Activated CD8-positive, alpha-beta T cell treated with anti-CD3 and anti-CD28 coated beads for 36 hours (primary cell): ENCODE measurements at regions not wholly inside any gene's neighbourhood (a gene's known extent, or its start where the extent isn't known, plus 50 kb on each side); places are given as distances from the start of the nearest gene placed in this dataset.

Source experiments
- ATAC-seq: fragments of 200-7000 bp; cut with Tn5 transposase; one replicate; pipeline ENCODE4 v1.10.0; 2021; ENCODE audit warnings: mild to moderate bottlenecking, moderate library complexity
- CTCF ChIA-PET: fragments of 350-600 bp; sonication (Branson Sonifier 250); formaldehyde crosslinking; loops from one replicate; lab custom pipeline; 2021; ENCODE audit warnings: antibody characterized with exemption; lab: Charles Lee
- POLR2A ChIA-PET: fragments of 350-600 bp; sonication (Branson Sonifier 250); formaldehyde crosslinking; loops from one replicate; lab custom pipeline; 2021; ENCODE audit warnings: antibody characterized with exemption; lab: Charles Lee
- DNase-seq: peaks from one replicate; pipeline ENCODE4 v3.0.0-alpha.2; 2020
- H3K27ac Mint-ChIP-seq: one replicate; pipeline ENCODE4 v1.8.0; 2021; ENCODE audit warnings: mild to moderate bottlenecking, mixed read lengths
- H3K27me3 Mint-ChIP-seq: one replicate; pipeline ENCODE4 v1.8.0; 2021; ENCODE audit warnings: mixed read lengths
- H3K36me3 Mint-ChIP-seq: one replicate; pipeline ENCODE4 v1.8.0; 2021; ENCODE audit warnings: low read depth, mixed read lengths
- H3K4me1 Mint-ChIP-seq: one replicate; pipeline ENCODE4 v1.8.0; 2021; ENCODE audit warnings: low read depth, mixed read lengths
- H3K4me3 Mint-ChIP-seq: one replicate; pipeline ENCODE4 v1.8.0; 2021; ENCODE audit warnings: mild to moderate bottlenecking, moderate library complexity, mixed read lengths
- H3K9me3 Mint-ChIP-seq: one replicate; pipeline ENCODE4 v1.8.0; 2021; ENCODE audit warnings: mixed read lengths
- intact Hi-C: fragments of 100-400 bp; cut with micrococcal nuclease; formaldehyde crosslinking; loops from one replicate; pipeline ENCODE4 v1.10.0; 2022
- TF ChIP-seq, protein P1 (sequence below): fragments of 200-600 bp; IDR thresholded peaks from one replicate; pipeline ENCODE4 v1.8.0; 2022; ENCODE audit warnings: antibody characterized with exemption, mild to moderate bottlenecking

GRCh38 chr12:114191581-114191980 is 214.4 kb downstream of the TBX5 start:
- ATAC-seq (no peak), DNase-seq (no peak)
- POLR2A ChIA-PET = no interaction called here
- intact Hi-C loops = no loop called here
- no peak overlapping the region for H3K4me3 Mint-ChIP-seq
- H3K4me1 Mint-ChIP-seq = no peaks in the 10 kb centered on the region
- TF ChIP-seq, protein P1, sequence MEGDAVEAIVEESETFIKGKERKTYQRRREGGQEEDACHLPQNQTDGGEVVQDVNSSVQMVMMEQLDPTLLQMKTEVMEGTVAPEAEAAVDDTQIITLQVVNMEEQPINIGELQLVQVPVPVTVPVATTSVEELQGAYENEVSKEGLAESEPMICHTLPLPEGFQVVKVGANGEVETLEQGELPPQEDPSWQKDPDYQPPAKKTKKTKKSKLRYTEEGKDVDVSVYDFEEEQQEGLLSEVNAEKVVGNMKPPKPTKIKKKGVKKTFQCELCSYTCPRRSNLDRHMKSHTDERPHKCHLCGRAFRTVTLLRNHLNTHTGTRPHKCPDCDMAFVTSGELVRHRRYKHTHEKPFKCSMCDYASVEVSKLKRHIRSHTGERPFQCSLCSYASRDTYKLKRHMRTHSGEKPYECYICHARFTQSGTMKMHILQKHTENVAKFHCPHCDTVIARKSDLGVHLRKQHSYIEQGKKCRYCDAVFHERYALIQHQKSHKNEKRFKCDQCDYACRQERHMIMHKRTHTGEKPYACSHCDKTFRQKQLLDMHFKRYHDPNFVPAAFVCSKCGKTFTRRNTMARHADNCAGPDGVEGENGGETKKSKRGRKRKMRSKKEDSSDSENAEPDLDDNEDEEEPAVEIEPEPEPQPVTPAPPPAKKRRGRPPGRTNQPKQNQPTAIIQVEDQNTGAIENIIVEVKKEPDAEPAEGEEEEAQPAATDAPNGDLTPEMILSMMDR = no peak
- H3K36me3 Mint-ChIP-seq = no peaks in the 10 kb centered on the region
- CTCF ChIA-PET = interaction anchor here (0.9 kb wide), 1 partner anchor 25 kb away, joined by 3 read pairs; no protein-coding TSS in a partner anchor
- peaks cover 4% of the 10 kb centered on the region for H3K27me3 Mint-ChIP-seq
- no peak overlapping the region for H3K27ac Mint-ChIP-seq
- H3K9me3 Mint-ChIP-seq = no peaks in the 10 kb centered on the region

DNA sequence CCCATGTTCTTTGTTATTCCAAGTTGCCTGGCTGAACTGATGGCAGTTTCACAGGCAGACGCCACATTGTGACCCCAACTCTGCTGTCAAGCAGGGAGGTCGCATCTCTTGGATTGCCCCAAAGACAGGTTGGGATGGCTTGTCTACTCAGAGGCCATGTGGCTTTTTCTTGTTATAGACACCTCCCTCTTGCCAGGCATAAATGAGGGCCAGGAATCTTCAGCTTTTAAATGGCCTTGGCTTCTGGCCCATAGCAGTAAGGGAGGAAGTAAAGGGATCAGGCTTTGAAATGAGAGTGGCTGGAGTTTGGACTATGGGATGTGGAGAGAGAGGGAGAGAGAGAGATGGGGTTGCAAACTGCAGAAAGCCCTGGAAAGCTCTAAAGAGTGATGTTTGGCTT is 215.0 kb downstream of the TBX5 start:
- POLR2A ChIA-PET = no interaction called here
- CTCF ChIA-PET = no interaction called here
- no peaks in the 10 kb centered on the region for H3K4me1 Mint-ChIP-seq

DNA sequence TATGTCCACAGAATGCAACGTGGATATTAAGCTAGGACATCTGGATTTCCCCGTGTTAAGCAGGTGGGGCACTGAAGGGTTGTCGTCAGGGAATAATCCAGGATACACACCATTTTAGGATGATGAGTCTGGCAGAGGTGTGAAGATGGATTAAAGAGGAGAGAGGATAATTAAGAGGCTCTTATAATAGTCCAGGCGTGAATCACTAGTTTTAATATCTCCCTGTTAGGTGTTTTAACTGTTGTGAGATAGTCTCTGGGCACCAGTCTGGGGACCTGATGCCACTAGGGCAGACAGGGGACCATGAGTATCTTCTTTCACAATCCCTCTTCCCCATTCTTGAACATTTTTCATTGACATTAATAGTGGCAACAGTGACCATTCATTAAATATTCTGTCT is 216.7 kb downstream of the TBX5 start:
- no peak overlapping the region for H3K27ac Mint-ChIP-seq
- DNase-seq (no peak), ATAC-seq (no peak)
- peaks cover 5% of the 10 kb centered on the region for H3K27me3 Mint-ChIP-seq
- no peaks in the 10 kb centered on the region for H3K9me3 Mint-ChIP-seq
- TF ChIP-seq, protein P1 = no peak
- H3K36me3 Mint-ChIP-seq = no peaks in the 10 kb centered on the region
- ChIA-PET POLR2A (no interaction called here), CTCF (no interaction called here)
- intact Hi-C loops = no loop called here
- no peaks in the 10 kb centered on the region for H3K4me1 Mint-ChIP-seq
- H3K4me3 Mint-ChIP-seq = no peak overlapping the region

More for the DNA sequence above, 215.0 kb downstream of the TBX5 start:
- TF ChIP-seq, protein P1 = no peak
- Mint-ChIP-seq H3K27me3 (peaks cover 5% of the 10 kb centered on the region), H3K9me3 (no peaks in the 10 kb centered on the region), H3K4me3 (no peak overlapping the region), H3K36me3 (no peaks in the 10 kb centered on the region), H3K27ac (no peak overlapping the region)
- DNase-seq (no peak), ATAC-seq (no peak)
- intact Hi-C loops = no loop called here

- Mint-ChIP-seq H3K4me1 (no peaks in the 10 kb centered on the region), H3K9me3 (no peaks in the 10 kb centered on the region), H3K27me3 (peaks cover 4% of the 10 kb centered on the region), H3K27ac (no peak overlapping the region), H3K36me3 (no peaks in the 10 kb centered on the region), H3K4me3 (no peak overlapping the region)
- DNase-seq (no peak), ATAC-seq (no peak)
- ChIA-PET POLR2A (no interaction called here), CTCF (no interaction called here)
- TF ChIP-seq, protein P1 = no peak
- intact Hi-C loops = no loop called here
Observed at GRCh38 chr12:114186241-114187002, 219.5 kb downstream of the TBX5 start.

DNA sequence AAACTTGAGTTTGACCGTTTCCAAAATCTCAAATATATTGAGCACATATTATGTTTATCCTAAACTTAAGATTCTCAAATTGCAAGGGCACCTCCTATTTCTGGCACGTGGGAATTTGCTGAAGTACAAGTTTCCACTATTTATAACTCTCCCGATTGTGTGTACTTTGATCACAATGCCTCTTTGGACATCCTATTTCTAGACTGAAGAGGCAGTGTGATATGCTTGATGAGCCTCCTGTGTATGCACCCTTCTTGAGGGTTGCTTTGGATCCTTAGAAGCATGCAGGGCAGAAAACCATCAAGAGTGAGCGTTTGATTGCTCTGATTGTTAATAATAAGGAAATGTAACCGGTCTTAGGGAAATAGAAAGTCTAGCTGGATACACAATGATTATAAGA is 218.9 kb upstream of the RBM19 start:
- DNase-seq (no peak), ATAC-seq (no peak)
- intact Hi-C loops = no loop called here
- Mint-ChIP-seq H3K36me3 (no peaks in the 10 kb centered on the region), H3K4me1 (no peaks in the 10 kb centered on the region), H3K27ac (no peak overlapping the region), H3K9me3 (no peaks in the 10 kb centered on the region), H3K4me3 (no peak overlapping the region), H3K27me3 (peaks cover 4% of the 10 kb centered on the region)
- TF ChIP-seq, protein P1 = no peak
- CTCF ChIA-PET = no interaction called here
- POLR2A ChIA-PET = no interaction called here
